Sciatic nerve (tissue), 2 donors: ENCODE measurements at regions not wholly inside any gene's neighbourhood (a gene's known extent, or its start where the extent isn't known, plus 50 kb on each side); places are given as distances from the start of the nearest gene placed in this dataset.
"Not testable (repeated sequence)": the region's sequence is repeated elsewhere in the genome, so short reads cannot be mapped to it uniquely, and the experiment has no call there.

Experiments used
- ATAC-seq: fragments of 200-7000 bp; cut with Tn5 transposase; one replicate; pipeline ENCODE4 v1.9.1; 2020; ENCODE audit warnings: mild to moderate bottlenecking, moderate library complexity
- DNase-seq: peaks from one replicate; pipeline ENCODE4 v3.0.0-alpha.2; 2020; ENCODE audit warnings: low spot score
- intact Hi-C: fragments of 100-400 bp; cut with DNase I; formaldehyde crosslinking; loops from one replicate; pipeline ENCODE4 v1.14.2; 2022
- donor health status: DM: no; HTN: no; CAD: no.
- donor health status: DM: no; HTN: no; CAD: no.

- ATAC-seq (no peak), DNase-seq (no peak)
- intact Hi-C loops: no loop called here
These were observed 764.9 kb upstream of the AUTS2 start for GRCh38 chr7:68833422-68833821.

- DNase-seq: no peak
- no peak for ATAC-seq
- intact Hi-C loops: no loop called here
These were observed 759.3 kb upstream of the AUTS2 start for GRCh38 chr7:68839014-68839413.

- ATAC-seq (no peak), DNase-seq (no peak)
- intact Hi-C loops: loop anchor here (10.0 kb wide), 1 partner anchor 646 kb away; no protein-coding TSS in a partner anchor
These were observed 757.3 kb upstream of the AUTS2 start for GRCh38 chr7:68840991-68841390.

- not testable (repeated sequence) for DNase-seq, ATAC-seq
- intact Hi-C loops: loop anchor here (10.0 kb wide), 1 partner anchor 649 kb away; no protein-coding TSS in a partner anchor
These were observed 754.3 kb upstream of the AUTS2 start for GRCh38 chr7:68843985-68844384.

- ATAC-seq (no peak), DNase-seq (no peak)
- intact Hi-C loops: loop anchor here (5.0 to 10.0 kb wide), 2 partner anchors 652 to 1120 kb away; no protein-coding TSS in a partner anchor
These were observed 751.4 kb upstream of the AUTS2 start for GRCh38 chr7:68846811-68847325.

- no peak for DNase-seq
- ATAC-seq: no peak
- intact Hi-C loops: no loop called here
These were observed 745.0 kb upstream of the AUTS2 start for GRCh38 chr7:68853254-68853653.

GRCh38 chr7:68857571-68857970 lies 740.7 kb upstream of the AUTS2 start:
- DNase-seq (no peak), ATAC-seq (no peak)
- intact Hi-C loops: no loop called here

- intact Hi-C loops: no loop called here
- ATAC-seq: no peak
These were observed 739.8 kb upstream of the AUTS2 start for GRCh38 chr7:68858497-68858896.

GRCh38 chr7:68861171-68861570 lies 737.1 kb upstream of the AUTS2 start:
- intact Hi-C loops: no loop called here
- DNase-seq (no peak), ATAC-seq (no peak)

More at GRCh38 chr7:68858497-68858896, 739.8 kb upstream of the AUTS2 start:
- no peak for DNase-seq

- ATAC-seq (no peak), DNase-seq (no peak)
- intact Hi-C loops: no loop called here
These were observed 736.0 kb upstream of the AUTS2 start for GRCh38 chr7:68862261-68862660.

GRCh38 chr7:68862736-68863135 lies 735.5 kb upstream of the AUTS2 start:
- ATAC-seq (no peak), DNase-seq (no peak)
- intact Hi-C loops: no loop called here

GRCh38 chr7:68865351-68866199 lies 732.7 kb upstream of the AUTS2 start:
- DNase-seq: no peak
- ATAC-seq: no peak
- intact Hi-C loops: no loop called here

GRCh38 chr7:68866200-68866570 lies 732.1 kb upstream of the AUTS2 start:
- ATAC-seq (no peak), DNase-seq (no peak)
- intact Hi-C loops: no loop called here

GRCh38 chr7:68866721-68867120 lies 731.6 kb upstream of the AUTS2 start:
- DNase-seq, ATAC-seq, intact Hi-C loops: not testable (repeated sequence)

GRCh38 chr7:68868978-68869377 lies 729.3 kb upstream of the AUTS2 start:
- DNase-seq: no peak
- intact Hi-C loops: no loop called here
- ATAC-seq: peak; percentile 62

GRCh38 chr7:68873616-68874015 lies 724.7 kb upstream of the AUTS2 start:
- DNase-seq (no peak), ATAC-seq (no peak)
- intact Hi-C loops: no loop called here

- DNase-seq: no peak
- no peak for ATAC-seq
- intact Hi-C loops: no loop called here
These were observed 722.4 kb upstream of the AUTS2 start for GRCh38 chr7:68875857-68876256.

- DNase-seq, ATAC-seq, intact Hi-C loops: not testable (repeated sequence)
These were observed 711.2 kb upstream of the AUTS2 start for GRCh38 chr7:68887116-68887515.

- ATAC-seq (no peak), DNase-seq (no peak)
- intact Hi-C loops: no loop called here
These were observed 709.3 kb upstream of the AUTS2 start for GRCh38 chr7:68888971-68889385.

GRCh38 chr7:68892236-68892635 lies 706.0 kb upstream of the AUTS2 start:
- DNase-seq (no peak), ATAC-seq (no peak)
- intact Hi-C loops: no loop called here

GRCh38 chr7:68893411-68893810 lies 704.9 kb upstream of the AUTS2 start:
- no peak for ATAC-seq

More at GRCh38 chr7:68893411-68893810, 704.9 kb upstream of the AUTS2 start:
- no peak for DNase-seq
- intact Hi-C loops: no loop called here
